ENCODE measurements at regions not wholly inside any gene's neighbourhood (a gene's known extent, or its start where the extent isn't known, plus 50 kb on each side); places are given as distances from the start of the nearest gene placed in this dataset.
A peak's percentile ranks its signal among the peaks of the same experiment; 100 is the strongest.
"Not testable (repeated sequence)": the region's sequence is repeated elsewhere in the genome, so short reads cannot be mapped to it uniquely, and the experiment has no call there.

DNA sequence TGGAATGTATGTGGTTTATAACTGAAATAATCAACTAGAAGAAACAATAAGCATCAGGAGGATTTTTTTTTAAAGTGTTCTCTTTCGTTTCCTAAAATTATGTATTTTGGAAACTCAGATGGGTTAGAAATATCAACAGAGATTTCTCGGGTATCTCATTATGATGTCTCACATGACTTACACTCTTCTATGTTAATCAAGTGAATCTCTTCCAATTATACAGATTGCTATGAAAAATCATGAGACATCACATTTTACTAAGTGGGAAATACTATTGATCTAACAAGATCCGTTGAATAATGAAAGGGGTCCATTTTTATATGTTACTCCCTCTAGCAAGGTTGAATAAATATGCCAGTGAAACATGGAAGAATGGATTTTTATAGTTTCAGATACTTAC, 54.7 kb upstream of the NRIP1 start:
- no peak for ATAC-seq
- intact Hi-C loops (cut with micrococcal nuclease), result no loop called here
- DNase-seq, result no peak

GRCh38 chr21:15121097-15121654, 56.4 kb upstream of the NRIP1 start:
- intact Hi-C loops (cut with micrococcal nuclease), result no loop called here
- ATAC-seq, result no peak
- no peak for DNase-seq

DNA sequence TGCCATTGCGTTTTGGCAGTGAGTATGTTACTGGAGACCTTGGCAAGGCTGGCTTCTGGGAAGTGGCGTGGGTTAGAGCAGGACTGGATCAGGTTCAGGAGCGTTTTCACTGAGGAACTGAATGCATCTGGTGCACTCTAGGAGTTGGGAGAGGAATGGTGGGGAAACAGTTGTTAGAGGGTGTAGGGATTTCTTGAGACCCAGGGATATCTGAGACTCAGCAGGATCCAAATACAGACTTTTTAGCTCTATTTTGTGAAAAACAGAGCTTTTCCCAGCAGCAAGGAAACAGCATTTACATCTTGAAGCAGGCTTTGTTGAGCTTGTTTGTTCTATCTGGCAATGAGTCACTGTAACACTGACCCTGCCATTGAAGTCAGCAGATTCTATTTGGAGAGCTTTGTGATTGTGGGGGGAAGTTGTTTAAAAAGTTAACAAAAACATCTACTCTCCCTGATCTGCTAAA, 56.9 kb upstream of the NRIP1 start:
- DNase-seq (peak; percentile 32), ATAC-seq (peak; percentile 95)
- intact Hi-C loops (cut with micrococcal nuclease), result no loop called here

DNA sequence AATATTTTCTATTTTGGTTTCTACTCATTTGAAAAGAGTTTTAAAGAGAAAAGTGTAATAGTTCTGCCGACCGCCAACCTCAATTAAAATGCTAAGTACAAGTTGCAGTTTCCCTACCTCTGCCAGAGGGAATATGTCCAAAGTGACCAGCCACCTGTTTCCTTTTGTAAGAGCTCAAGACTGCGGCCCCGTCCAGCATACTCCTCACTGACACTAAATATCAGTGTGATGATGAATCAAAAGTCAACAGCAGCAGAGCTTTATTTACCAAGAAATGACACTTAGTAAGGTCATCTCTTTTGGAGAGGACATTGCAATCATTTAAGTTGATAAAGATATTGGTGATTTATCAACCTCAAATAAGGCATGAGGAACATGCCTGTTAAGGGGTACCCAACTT, 57.4 kb upstream of the NRIP1 start:
- intact Hi-C loops (cut with micrococcal nuclease), result no loop called here
- DNase-seq (no peak), ATAC-seq (peak; percentile 57)

- intact Hi-C loops (cut with micrococcal nuclease), result no loop called here
- DNase-seq (no peak), ATAC-seq (no peak)
Observed at GRCh38 chr21:15124731-15125130, 59.9 kb upstream of the NRIP1 start.

DNA sequence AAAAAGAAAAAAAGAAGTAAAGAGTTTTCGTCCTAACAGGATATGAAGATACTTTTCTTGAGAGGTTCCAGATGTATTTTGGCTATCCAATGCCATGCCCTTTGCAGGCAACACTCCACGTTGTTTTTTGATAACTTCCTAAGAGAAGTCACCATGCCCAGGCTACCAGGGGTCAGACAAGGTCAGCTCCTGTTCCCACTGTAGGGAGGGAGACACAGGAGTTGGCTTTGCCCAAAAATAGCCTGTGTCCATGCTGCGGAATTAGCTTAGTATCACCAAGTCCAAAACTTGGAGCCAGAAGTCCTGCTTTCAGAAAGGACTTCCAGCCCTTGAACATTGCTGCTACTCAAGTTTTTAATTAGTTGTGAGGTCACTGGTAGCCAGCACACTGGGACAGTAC, 62.1 kb upstream of the NRIP1 start:
- ATAC-seq (peak; percentile 87), DNase-seq (no peak)
- intact Hi-C loops (cut with micrococcal nuclease), result no loop called here

GRCh38 chr21:15127437-15127836, 62.6 kb upstream of the NRIP1 start:
- intact Hi-C loops (cut with micrococcal nuclease), result no loop called here
- no peak for DNase-seq

DNA sequence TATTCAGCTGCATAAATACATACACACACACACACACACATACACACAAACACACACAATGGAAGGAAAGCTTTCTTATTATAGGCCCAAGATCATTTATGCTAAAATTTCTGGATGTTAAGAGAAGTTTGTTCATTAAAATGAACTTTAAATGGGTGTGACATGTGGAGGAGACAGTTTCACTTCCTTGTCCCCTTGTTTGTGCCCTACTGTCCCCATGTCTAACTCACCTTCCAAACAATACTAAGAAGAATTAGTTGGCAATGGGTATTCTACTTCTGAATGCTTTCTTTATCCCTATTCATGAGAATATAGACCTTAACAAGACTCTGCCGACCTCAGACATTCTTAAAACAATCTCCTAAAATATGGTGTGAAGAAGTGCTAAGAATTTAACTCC, 63.5 kb upstream of the NRIP1 start:
- DNase-seq (no peak), ATAC-seq (no peak)
- intact Hi-C loops (cut with micrococcal nuclease), result no loop called here

More at GRCh38 chr21:15127437-15127836, 62.6 kb upstream of the NRIP1 start:
- ATAC-seq, result no peak

GRCh38 chr21:15128714-15129113, 63.9 kb upstream of the NRIP1 start:
- intact Hi-C loops (cut with micrococcal nuclease); DNase-seq; ATAC-seq: not testable (repeated sequence)

GRCh38 chr21:15130326-15130725, 65.5 kb upstream of the NRIP1 start:
- no peak for ATAC-seq
- DNase-seq, result no peak
- intact Hi-C loops (cut with micrococcal nuclease), result no loop called here

DNA sequence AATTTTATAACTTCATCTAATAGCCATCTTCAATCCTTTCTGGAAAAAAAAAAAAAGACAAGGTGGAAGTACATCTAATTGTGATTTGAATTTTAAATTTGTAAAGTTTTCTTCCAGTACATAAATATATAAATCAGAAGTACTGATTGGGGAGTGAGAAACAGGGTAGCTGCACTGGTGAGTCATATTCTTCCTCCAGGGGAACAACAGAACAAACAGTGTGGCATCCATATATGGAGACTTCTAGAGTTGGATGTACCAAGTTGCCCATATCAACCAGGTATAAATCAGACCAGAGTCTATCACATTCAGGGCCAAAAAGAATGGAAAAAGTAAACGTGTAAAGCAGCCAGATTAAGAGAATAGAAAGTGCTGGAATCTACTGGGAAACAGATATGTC, 66.0 kb upstream of the NRIP1 start:
- no peak for ATAC-seq
- no peak for DNase-seq
- intact Hi-C loops (cut with micrococcal nuclease), result no loop called here

- ATAC-seq, result no peak
- intact Hi-C loops (cut with micrococcal nuclease), result no loop called here
- no peak for DNase-seq
Observed at GRCh38 chr21:15132781-15133180, 68.0 kb upstream of the NRIP1 start.

GRCh38 chr21:15134701-15135470, 70.1 kb upstream of the NRIP1 start:
- ATAC-seq (no peak), DNase-seq (no peak)
- intact Hi-C loops (cut with micrococcal nuclease), result no loop called here

- no peak for DNase-seq
- intact Hi-C loops (cut with micrococcal nuclease), result no loop called here
- ATAC-seq, result no peak
Observed at GRCh38 chr21:15135867-15136629, 71.2 kb upstream of the NRIP1 start.

DNA sequence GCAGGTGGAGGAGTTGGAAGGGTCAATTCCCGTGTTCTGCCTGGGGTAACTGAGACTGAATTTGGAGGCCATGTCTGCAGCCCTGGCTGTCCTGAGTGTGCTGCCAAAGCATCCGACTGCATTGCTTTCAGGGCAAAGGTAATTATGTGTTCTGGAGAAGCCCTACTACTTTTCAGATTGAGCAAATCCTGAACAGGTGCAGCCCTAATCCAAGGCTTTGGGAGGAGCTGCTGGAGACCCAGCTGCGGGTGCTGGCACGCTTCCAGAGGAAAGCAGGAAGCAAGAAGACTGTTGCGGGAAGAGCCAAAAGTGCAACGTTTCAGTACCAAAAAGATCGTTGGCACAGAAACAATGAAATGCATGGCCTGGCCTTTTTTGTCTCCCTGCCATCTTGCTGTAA, 73.7 kb upstream of the NRIP1 start:
- ATAC-seq (no peak), DNase-seq (peak; percentile 32)
- intact Hi-C loops (cut with micrococcal nuclease), result no loop called here

DNA sequence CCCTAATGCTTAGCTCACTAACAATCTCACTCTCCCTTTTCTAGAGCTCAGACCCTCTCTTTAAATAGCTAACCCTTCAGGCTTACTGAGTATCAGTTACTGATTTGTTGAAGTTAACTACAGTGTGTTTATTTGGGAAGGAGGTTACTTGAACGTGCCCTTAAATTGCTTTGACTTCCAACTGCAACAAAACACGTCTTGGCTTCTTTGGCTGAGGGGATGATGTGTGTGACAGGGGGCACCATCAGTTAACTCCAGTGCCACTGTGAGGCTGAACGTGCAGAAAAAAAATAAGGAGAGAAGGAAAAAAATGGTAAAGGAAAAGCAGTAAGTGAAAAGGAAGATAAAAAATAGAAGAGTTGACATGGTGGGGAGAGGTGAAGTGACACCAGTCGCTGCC, 75.1 kb upstream of the NRIP1 start:
- intact Hi-C loops (cut with micrococcal nuclease), result no loop called here
- DNase-seq (no peak), ATAC-seq (no peak)

GRCh38 chr21:15140321-15141019, 75.7 kb upstream of the NRIP1 start:
- intact Hi-C loops (cut with micrococcal nuclease), result no loop called here
- ATAC-seq (peak; percentile 71), DNase-seq (no peak)

GRCh38 chr21:15141261-15141970, 76.6 kb upstream of the NRIP1 start:
- ATAC-seq, result no peak
- no peak for DNase-seq
- intact Hi-C loops (cut with micrococcal nuclease), result no loop called here

GRCh38 chr21:15144026-15144425, 79.2 kb upstream of the NRIP1 start:
- ATAC-seq (no peak), DNase-seq (no peak)
- intact Hi-C loops (cut with micrococcal nuclease), result no loop called here

Measured in left ventricle myocardium superior (tissue), 1 donor.